ENCODE measurements at regions not wholly inside any gene's neighbourhood (a gene's known extent, or its start where the extent isn't known, plus 50 kb on each side); places are given as distances from the start of the nearest gene placed in this dataset.

GRCh38 chr3:81041331-81041730, 720.1 kb downstream of the GBE1 start:
- no peak for DNase-seq

GRCh38 chr3:81040107-81040506, 721.3 kb downstream of the GBE1 start:
- no peak for DNase-seq

GRCh38 chr3:81033684-81034083, 727.8 kb downstream of the GBE1 start:
- no peak for DNase-seq

GRCh38 chr3:81033185-81033584, 728.3 kb downstream of the GBE1 start:
- no peak for DNase-seq

- no peak for DNase-seq
Observed at GRCh38 chr3:81029861-81030260, 731.6 kb downstream of the GBE1 start.

GRCh38 chr3:81027344-81027743, 734.1 kb downstream of the GBE1 start:
- no peak for DNase-seq

- DNase-seq, result no peak
Observed at GRCh38 chr3:81024560-81024959, 736.9 kb downstream of the GBE1 start.

GRCh38 chr3:81022339-81022738, 739.1 kb downstream of the GBE1 start:
- no peak for DNase-seq

- no peak for DNase-seq
Observed at GRCh38 chr3:81013360-81013759, 748.1 kb downstream of the GBE1 start.

GRCh38 chr3:81005992-81006391, 755.5 kb downstream of the GBE1 start:
- DNase-seq, result peak; percentile 0

- DNase-seq, result no peak
Observed at GRCh38 chr3:81003817-81004216, 757.6 kb downstream of the GBE1 start.

- DNase-seq, result no peak
Observed at GRCh38 chr3:81003008-81003645, 758.3 kb downstream of the GBE1 start.

- DNase-seq, result no peak
Observed at GRCh38 chr3:80999481-80999880, 762.0 kb downstream of the GBE1 start.

GRCh38 chr3:80998022-80998421, 763.4 kb downstream of the GBE1 start:
- DNase-seq, result no peak

- no peak for DNase-seq
Observed at GRCh38 chr3:80997622-80998021, 763.8 kb downstream of the GBE1 start.

- DNase-seq, result no peak
Observed at GRCh38 chr3:80994767-80995166, 766.7 kb downstream of the GBE1 start.

- peak; percentile 52 for DNase-seq
Observed at GRCh38 chr3:80994085-80994665, 767.3 kb downstream of the GBE1 start.

- no peak for DNase-seq
Observed at GRCh38 chr3:80993241-80993945, 768.1 kb downstream of the GBE1 start.

GRCh38 chr3:80983753-80984152, 777.7 kb downstream of the GBE1 start:
- no peak for DNase-seq

GRCh38 chr3:80978216-80978969, 783.1 kb downstream of the GBE1 start:
- no peak for DNase-seq

- no peak for DNase-seq
Observed at GRCh38 chr3:80970292-80970691, 791.2 kb downstream of the GBE1 start.

GRCh38 chr3:80929576-80929975, 831.9 kb downstream of the GBE1 start:
- DNase-seq, result no peak

- DNase-seq, result no peak
Observed at GRCh38 chr3:80914854-80915253, 846.6 kb downstream of the GBE1 start.

GRCh38 chr3:80898211-80898610, 863.2 kb downstream of the GBE1 start:
- no peak for DNase-seq
